Activated CD8-positive, alpha-beta T cell treated with anti-CD3 and anti-CD28 coated beads for 36 hours (primary cell): ENCODE measurements at regions not wholly inside any gene's neighbourhood (a gene's known extent, or its start where the extent isn't known, plus 50 kb on each side); places are given as distances from the start of the nearest gene placed in this dataset.

Experiments
- ATAC-seq: fragments of 200-7000 bp; cut with Tn5 transposase; one replicate; pipeline ENCODE4 v1.10.0; 2021; ENCODE audit warnings: mild to moderate bottlenecking, moderate library complexity
- CTCF ChIA-PET: fragments of 350-600 bp; sonication (Branson Sonifier 250); formaldehyde crosslinking; loops from one replicate; lab custom pipeline; 2021; ENCODE audit warnings: antibody characterized with exemption; lab: Charles Lee
- POLR2A ChIA-PET: fragments of 350-600 bp; sonication (Branson Sonifier 250); formaldehyde crosslinking; loops from one replicate; lab custom pipeline; 2021; ENCODE audit warnings: antibody characterized with exemption; lab: Charles Lee
- DNase-seq: peaks from one replicate; pipeline ENCODE4 v3.0.0-alpha.2; 2020
- H3K27ac Mint-ChIP-seq: one replicate; pipeline ENCODE4 v1.8.0; 2021; ENCODE audit warnings: mild to moderate bottlenecking, mixed read lengths
- H3K27me3 Mint-ChIP-seq: one replicate; pipeline ENCODE4 v1.8.0; 2021; ENCODE audit warnings: mixed read lengths
- H3K36me3 Mint-ChIP-seq: one replicate; pipeline ENCODE4 v1.8.0; 2021; ENCODE audit warnings: low read depth, mixed read lengths
- H3K4me1 Mint-ChIP-seq: one replicate; pipeline ENCODE4 v1.8.0; 2021; ENCODE audit warnings: low read depth, mixed read lengths
- H3K4me3 Mint-ChIP-seq: one replicate; pipeline ENCODE4 v1.8.0; 2021; ENCODE audit warnings: mild to moderate bottlenecking, moderate library complexity, mixed read lengths
- H3K9me3 Mint-ChIP-seq: one replicate; pipeline ENCODE4 v1.8.0; 2021; ENCODE audit warnings: mixed read lengths
- intact Hi-C: fragments of 100-400 bp; cut with micrococcal nuclease; formaldehyde crosslinking; loops from one replicate; pipeline ENCODE4 v1.10.0; 2022
- TF ChIP-seq, protein P1 (sequence below): fragments of 200-600 bp; IDR thresholded peaks from one replicate; pipeline ENCODE4 v1.8.0; 2022; ENCODE audit warnings: antibody characterized with exemption, mild to moderate bottlenecking

DNA sequence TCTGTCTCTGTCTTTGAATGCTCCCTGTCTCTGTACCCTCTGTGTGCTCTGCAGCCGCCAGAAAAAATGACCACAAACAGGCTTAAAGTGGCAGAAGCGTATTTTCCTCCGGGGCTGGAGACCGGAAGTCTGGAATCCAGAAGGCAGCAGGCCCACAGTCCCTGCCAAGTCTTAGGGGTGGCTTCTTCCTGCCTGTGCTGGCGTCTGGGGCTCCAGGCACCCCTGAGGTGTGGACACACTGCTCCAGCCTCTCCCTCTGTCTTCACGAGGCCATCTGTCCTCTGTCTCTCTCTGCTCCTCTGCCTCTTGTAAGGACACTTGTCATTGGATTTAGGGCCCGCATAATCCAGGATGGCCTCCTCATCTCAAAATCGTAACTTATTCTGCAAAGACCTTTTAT, 298.4 kb upstream of the IRX4 start:
- no peak overlapping the region for H3K4me3 Mint-ChIP-seq
- ATAC-seq (no peak), DNase-seq (no peak)
- TF ChIP-seq, protein P1, sequence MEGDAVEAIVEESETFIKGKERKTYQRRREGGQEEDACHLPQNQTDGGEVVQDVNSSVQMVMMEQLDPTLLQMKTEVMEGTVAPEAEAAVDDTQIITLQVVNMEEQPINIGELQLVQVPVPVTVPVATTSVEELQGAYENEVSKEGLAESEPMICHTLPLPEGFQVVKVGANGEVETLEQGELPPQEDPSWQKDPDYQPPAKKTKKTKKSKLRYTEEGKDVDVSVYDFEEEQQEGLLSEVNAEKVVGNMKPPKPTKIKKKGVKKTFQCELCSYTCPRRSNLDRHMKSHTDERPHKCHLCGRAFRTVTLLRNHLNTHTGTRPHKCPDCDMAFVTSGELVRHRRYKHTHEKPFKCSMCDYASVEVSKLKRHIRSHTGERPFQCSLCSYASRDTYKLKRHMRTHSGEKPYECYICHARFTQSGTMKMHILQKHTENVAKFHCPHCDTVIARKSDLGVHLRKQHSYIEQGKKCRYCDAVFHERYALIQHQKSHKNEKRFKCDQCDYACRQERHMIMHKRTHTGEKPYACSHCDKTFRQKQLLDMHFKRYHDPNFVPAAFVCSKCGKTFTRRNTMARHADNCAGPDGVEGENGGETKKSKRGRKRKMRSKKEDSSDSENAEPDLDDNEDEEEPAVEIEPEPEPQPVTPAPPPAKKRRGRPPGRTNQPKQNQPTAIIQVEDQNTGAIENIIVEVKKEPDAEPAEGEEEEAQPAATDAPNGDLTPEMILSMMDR = no peak
- intact Hi-C loops = no loop called here
- no peaks in the 10 kb centered on the region for H3K9me3 Mint-ChIP-seq
- H3K27me3 Mint-ChIP-seq = peaks cover 7% of the 10 kb centered on the region
- ChIA-PET CTCF (no interaction called here), POLR2A (no interaction called here)
- no peaks in the 10 kb centered on the region for H3K4me1 Mint-ChIP-seq
- H3K36me3 Mint-ChIP-seq = no peaks in the 10 kb centered on the region
- H3K27ac Mint-ChIP-seq = no peak overlapping the region

- TF ChIP-seq, protein P1 = no peak
- ATAC-seq (no peak), DNase-seq (no peak)
- H3K36me3 Mint-ChIP-seq = no peaks in the 10 kb centered on the region
- CTCF ChIA-PET = no interaction called here
- no peak overlapping the region for H3K27ac Mint-ChIP-seq
- intact Hi-C loops = no loop called here
- H3K4me1 Mint-ChIP-seq = no peaks in the 10 kb centered on the region
- peaks cover 7% of the 10 kb centered on the region for H3K27me3 Mint-ChIP-seq
- POLR2A ChIA-PET = no interaction called here
- no peaks in the 10 kb centered on the region for H3K9me3 Mint-ChIP-seq
- H3K4me3 Mint-ChIP-seq = no peak overlapping the region
Measured at GRCh38 chr5:2180456-2180855, 297.7 kb upstream of the IRX4 start.

DNA sequence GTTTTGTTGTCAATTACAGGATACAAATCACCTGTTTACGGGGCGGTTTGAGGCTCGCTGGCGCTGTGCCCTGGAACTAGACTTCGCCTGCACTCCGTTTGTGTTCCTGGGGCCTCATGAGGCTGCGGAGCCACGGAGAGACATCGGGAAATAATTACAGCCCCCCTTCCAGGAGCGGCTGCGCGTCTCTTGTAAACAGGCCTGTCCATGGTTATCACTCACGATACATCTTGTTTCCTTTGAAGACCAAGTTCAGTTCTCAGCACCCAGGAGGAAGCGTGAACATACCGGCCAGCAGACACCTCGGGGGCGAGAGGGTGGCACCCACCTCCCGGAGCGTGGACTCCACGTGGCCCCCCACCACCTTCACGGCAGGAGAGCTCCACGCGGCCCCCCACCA, 297.1 kb upstream of the IRX4 start:
- Mint-ChIP-seq H3K27ac (no peak overlapping the region), H3K36me3 (no peaks in the 10 kb centered on the region), H3K27me3 (peaks cover 7% of the 10 kb centered on the region), H3K4me3 (no peak overlapping the region), H3K4me1 (no peaks in the 10 kb centered on the region), H3K9me3 (no peaks in the 10 kb centered on the region)
- TF ChIP-seq, protein P1 = no peak
- intact Hi-C loops = no loop called here
- DNase-seq (no peak), ATAC-seq (no peak)
- ChIA-PET POLR2A (no interaction called here), CTCF (no interaction called here)

GRCh38 chr5:2178528-2178927, 295.8 kb upstream of the IRX4 start:
- CTCF ChIA-PET = no interaction called here
- Mint-ChIP-seq H3K4me3 (no peak overlapping the region), H3K9me3 (no peaks in the 10 kb centered on the region), H3K36me3 (no peaks in the 10 kb centered on the region), H3K27ac (no peak overlapping the region), H3K4me1 (no peaks in the 10 kb centered on the region), H3K27me3 (peaks cover 4% of the 10 kb centered on the region)
- ATAC-seq = no peak
- POLR2A ChIA-PET = no interaction called here
- TF ChIP-seq, protein P1 = no peak
- DNase-seq = no peak
- intact Hi-C loops = no loop called here

GRCh38 chr5:2178071-2178477, 295.3 kb upstream of the IRX4 start:
- CTCF ChIA-PET = no interaction called here
- H3K4me3 Mint-ChIP-seq = no peak overlapping the region
- DNase-seq = no peak
- no peaks in the 10 kb centered on the region for H3K36me3 Mint-ChIP-seq
- intact Hi-C loops = no loop called here
- no peaks in the 10 kb centered on the region for H3K4me1 Mint-ChIP-seq
- H3K27me3 Mint-ChIP-seq = peaks cover 1% of the 10 kb centered on the region
- no peak overlapping the region for H3K27ac Mint-ChIP-seq
- H3K9me3 Mint-ChIP-seq = no peaks in the 10 kb centered on the region
- TF ChIP-seq, protein P1 = no peak
- POLR2A ChIA-PET = no interaction called here
- no peak for ATAC-seq
